HFF-Myc (cell line): ENCODE measurements at regions not wholly inside any gene's neighbourhood (a gene's known extent, or its start where the extent isn't known, plus 50 kb on each side); places are given as distances from the start of the nearest gene placed in this dataset.

Source experiments
- DNase-seq: peaks from one replicate; pipeline ENCODE4 v3.0.0-alpha.2; 2011; ENCODE audit warnings: low read depth; ENCODE audit errors: extremely low read depth
- H3K4me3 ChIP-seq: replicated peaks from 2 replicates; pipeline ENCODE4 v1.5.1; 2011; ENCODE audit warnings: low read depth, mild to moderate bottlenecking, control low read depth, low read length
- CTCF ChIP-seq: IDR thresholded peaks from 2 replicates; pipeline ENCODE4 v1.5.1; 2012; ENCODE audit warnings: mild to moderate bottlenecking, low read depth, low read length, control low read depth; ENCODE audit errors: missing control alignments

- TF ChIP-seq CTCF, result no peak
Observed at GRCh38 chr20:50296450-50297375, 106.1 kb downstream of the CEBPB start.

GRCh38 chr20:50297498-50298376 lies 107.1 kb downstream of the CEBPB start:
- DNase-seq, result no peak
- H3K4me3 ChIP-seq, result no peak overlapping the region
- TF ChIP-seq CTCF, result no peak

More at GRCh38 chr20:50296450-50297375, 106.1 kb downstream of the CEBPB start:
- no peak overlapping the region for H3K4me3 ChIP-seq
- DNase-seq, result no peak

- no peak for DNase-seq
- no peak overlapping the region for H3K4me3 ChIP-seq
- no peak for TF ChIP-seq CTCF
Observed at GRCh38 chr20:50298554-50299324, 108.1 kb downstream of the CEBPB start.

GRCh38 chr20:50299325-50299629 lies 108.6 kb downstream of the CEBPB start:
- DNase-seq, result no peak
- no peak for TF ChIP-seq CTCF
- H3K4me3 ChIP-seq, result no peak overlapping the region

- DNase-seq, result no peak
- TF ChIP-seq CTCF, result no peak
Observed at GRCh38 chr20:50301165-50301564, 110.5 kb downstream of the CEBPB start.

GRCh38 chr20:50301712-50302111 lies 111.1 kb downstream of the CEBPB start:
- DNase-seq, result no peak
- no peak overlapping the region for H3K4me3 ChIP-seq
- no peak for TF ChIP-seq CTCF

More at GRCh38 chr20:50301165-50301564, 110.5 kb downstream of the CEBPB start:
- H3K4me3 ChIP-seq, result no peak overlapping the region
